Ovary (tissue), 7 donors: ENCODE measurements at regions not wholly inside any gene's neighbourhood (a gene's known extent, or its start where the extent isn't known, plus 50 kb on each side); places are given as distances from the start of the nearest gene placed in this dataset.

Experiments
- DNase-seq, 5 donors: peaks; one replicate each; pipeline ENCODE4 v3.0.0-alpha.2; 2019 to 2020
- H3K27ac ChIP-seq, 2 donors: fragments of 200-600 bp; one replicate each; pipeline versions ENCODE4 v1.5.1 to v1.8.0; 2019 to 2022
- H3K27me3 ChIP-seq: fragments of 200-600 bp; one replicate; pipeline ENCODE4 v1.8.0; 2022
- H3K36me3 ChIP-seq: fragments of 200-600 bp; sonication (generic); one replicate; pipeline ENCODE4 v1.5.1; 2019
- H3K4me1 ChIP-seq: one replicate; pipeline ENCODE4 v1.8.1; 2013; ENCODE audit warnings: mild to moderate bottlenecking, moderate library complexity; ENCODE audit not compliant: insufficient read depth
- H3K4me3 ChIP-seq: fragments of 200-600 bp; sonication (generic); one replicate; pipeline ENCODE4 v1.5.1; 2017
- H3K9me3 ChIP-seq, 2 donors: fragments of 200-600 bp in 1 of 2; sonication (generic) in 1 of 2; one replicate each; pipeline versions ENCODE4 v1.5.1 to v1.8.1; 2013 to 2019; ENCODE audit warnings: mild to moderate bottlenecking in 1 of 2, moderate library complexity in 1 of 2
- CTCF ChIP-seq, 3 donors: fragments of 450-650 bp in 2 of 3; fragments of 200-600 bp in 1 of 3; IDR thresholded peaks; one replicate each; pipeline versions ENCODE4 v1.5.1 to v1.8.0; 2016 to 2022; ENCODE audit warnings: antibody characterized with exemption in 3 of 3, mild to moderate bottlenecking in 1 of 3
- EP300 ChIP-seq: sonication (generic); formaldehyde crosslinking; IDR thresholded peaks from one replicate; pipeline ENCODE4 v1.6.1; 2017; ENCODE audit warnings: antibody characterized with exemption
- POLR2A ChIP-seq: fragments of 450-650 bp; IDR thresholded peaks from one replicate; pipeline ENCODE4 v1.6.1; 2017; ENCODE audit warnings: antibody characterized with exemption, mild to moderate bottlenecking, moderate library complexity
- WGBS, 3 donors: extraction: QIAGEN DNeasy Blood & Tissue Kit in 1 of 3; methylation state at CpG; one replicate each; pipeline versions ENCODE4 v1.1.5 to v1.1.7; 2013 to 2017; 5-methylcytosine and 5-hydroxymethylcytosine counted together
- intact Hi-C, 4 donors: fragments of 100-400 bp; cut with DNase I; formaldehyde crosslinking; loops; one replicate each; pipeline versions ENCODE4 v1.11.0 to v1.15.1; 2022 to 2023
- donor health status: DM: no; HTN: no; CAD: no; lungs with moderate emphysema.
- donor health status: DM: no; HTN: no; CAD: no.
- donor health status: Bipolar disorder and iron deficiency.
- donor health status: DM: no; HTN: no; CAD: no.
- donor health status: DM: yes; HTN: yes; CAD: no.

- WGBS, 3 donors = 9 to 13% (median 11%) methylated on average over 4 of the region's 4 CpGs
- no peak overlapping the region for H3K4me3 ChIP-seq
- no peaks in the 10 kb centered on the region for H3K27me3 ChIP-seq
- TF ChIP-seq CTCF (IDR thresholded peaks at IDR 0.05) = no peak
- TF ChIP-seq EP300 = no peak
- TF ChIP-seq POLR2A = no peak
- DNase-seq = no peak
- intact Hi-C loops = no loop called here
- peaks cover 2% of the 10 kb centered on the region for H3K4me1 ChIP-seq
- H3K27ac ChIP-seq = no peak overlapping the region
- H3K9me3 ChIP-seq = no peaks in the 10 kb centered on the region
- no peaks in the 10 kb centered on the region for H3K36me3 ChIP-seq
Measured at GRCh38 chr2:33891616-33892015, 292.5 kb upstream of the FAM98A start.

GRCh38 chr2:33890686-33891085 is 291.6 kb upstream of the FAM98A start:
- Histone ChIP-seq H3K36me3 (no peaks in the 10 kb centered on the region), H3K4me3 (no peak overlapping the region), H3K27ac (no peak overlapping the region), H3K4me1 (peaks cover 2% of the 10 kb centered on the region), H3K27me3 (no peaks in the 10 kb centered on the region), H3K9me3 (no peaks in the 10 kb centered on the region)
- no peak for TF ChIP-seq CTCF (IDR thresholded peaks at IDR 0.05)
- TF ChIP-seq EP300 = no peak
- TF ChIP-seq POLR2A = no peak
- intact Hi-C loops = no loop called here
- 94 to 98% (median 96%) methylated on average over 6 of the region's 6 CpGs for WGBS, 3 donors
- no peak for DNase-seq

- no peak for TF ChIP-seq EP300
- no peak for TF ChIP-seq CTCF (IDR thresholded peaks at IDR 0.05)
- no peak for TF ChIP-seq POLR2A
- H3K27ac ChIP-seq = peak overlapping the region in 1 of 2 donors; percentile 39
- no peak overlapping the region for H3K4me3 ChIP-seq
- WGBS, 3 donors = 5 to 16% (median 10%) methylated on average over 6 of the region's 6 CpGs
- no peak for DNase-seq
- H3K4me1 ChIP-seq = peaks cover 2% of the 10 kb centered on the region
- no peaks in the 10 kb centered on the region for H3K36me3 ChIP-seq
- intact Hi-C loops = no loop called here
- H3K27me3 ChIP-seq = no peaks in the 10 kb centered on the region
- no peaks in the 10 kb centered on the region for H3K9me3 ChIP-seq
Measured at GRCh38 chr2:33877348-33878016, 278.4 kb upstream of the FAM98A start.

GRCh38 chr2:33873076-33873605 is 274.0 kb upstream of the FAM98A start:
- TF ChIP-seq EP300 = no peak
- TF ChIP-seq POLR2A = no peak
- no peak for TF ChIP-seq CTCF (IDR thresholded peaks at IDR 0.05)
- DNase-seq = no peak
- no peak overlapping the region for H3K4me3 ChIP-seq
- peaks cover 2% of the 10 kb centered on the region for H3K4me1 ChIP-seq
- H3K27me3 ChIP-seq = no peaks in the 10 kb centered on the region
- no peaks in the 10 kb centered on the region for H3K9me3 ChIP-seq
- H3K27ac ChIP-seq = no peak overlapping the region
- no peaks in the 10 kb centered on the region for H3K36me3 ChIP-seq
- 93 to 98% (median 94%) methylated on average over 1 of the region's 1 CpG for WGBS, 3 donors
- intact Hi-C loops = no loop called here
